ENCODE measurements at regions not wholly inside any gene's neighbourhood (a gene's known extent, or its start where the extent isn't known, plus 50 kb on each side); places are given as distances from the start of the nearest gene placed in this dataset.

DNA sequence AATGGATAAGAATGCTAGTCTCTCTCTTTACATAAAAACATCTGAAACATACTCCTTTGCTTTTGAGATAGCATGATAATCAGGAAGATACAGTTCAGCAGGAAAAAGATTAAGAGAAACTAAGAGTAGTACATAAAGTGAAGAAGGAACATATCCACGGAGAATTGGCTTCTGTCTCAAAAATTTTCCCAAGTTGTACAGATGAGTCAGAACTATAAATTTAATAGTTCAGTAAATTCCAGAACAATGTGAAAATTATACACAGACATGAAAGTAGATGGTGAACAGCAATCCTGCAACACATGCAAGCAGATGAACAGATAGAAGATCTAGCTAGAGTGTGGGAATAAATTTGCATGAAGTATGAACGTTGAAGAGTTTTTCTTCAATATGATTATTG, 691.4 kb upstream of the RIOK2 start (continued):
- TF ChIP-seq, protein P1, sequence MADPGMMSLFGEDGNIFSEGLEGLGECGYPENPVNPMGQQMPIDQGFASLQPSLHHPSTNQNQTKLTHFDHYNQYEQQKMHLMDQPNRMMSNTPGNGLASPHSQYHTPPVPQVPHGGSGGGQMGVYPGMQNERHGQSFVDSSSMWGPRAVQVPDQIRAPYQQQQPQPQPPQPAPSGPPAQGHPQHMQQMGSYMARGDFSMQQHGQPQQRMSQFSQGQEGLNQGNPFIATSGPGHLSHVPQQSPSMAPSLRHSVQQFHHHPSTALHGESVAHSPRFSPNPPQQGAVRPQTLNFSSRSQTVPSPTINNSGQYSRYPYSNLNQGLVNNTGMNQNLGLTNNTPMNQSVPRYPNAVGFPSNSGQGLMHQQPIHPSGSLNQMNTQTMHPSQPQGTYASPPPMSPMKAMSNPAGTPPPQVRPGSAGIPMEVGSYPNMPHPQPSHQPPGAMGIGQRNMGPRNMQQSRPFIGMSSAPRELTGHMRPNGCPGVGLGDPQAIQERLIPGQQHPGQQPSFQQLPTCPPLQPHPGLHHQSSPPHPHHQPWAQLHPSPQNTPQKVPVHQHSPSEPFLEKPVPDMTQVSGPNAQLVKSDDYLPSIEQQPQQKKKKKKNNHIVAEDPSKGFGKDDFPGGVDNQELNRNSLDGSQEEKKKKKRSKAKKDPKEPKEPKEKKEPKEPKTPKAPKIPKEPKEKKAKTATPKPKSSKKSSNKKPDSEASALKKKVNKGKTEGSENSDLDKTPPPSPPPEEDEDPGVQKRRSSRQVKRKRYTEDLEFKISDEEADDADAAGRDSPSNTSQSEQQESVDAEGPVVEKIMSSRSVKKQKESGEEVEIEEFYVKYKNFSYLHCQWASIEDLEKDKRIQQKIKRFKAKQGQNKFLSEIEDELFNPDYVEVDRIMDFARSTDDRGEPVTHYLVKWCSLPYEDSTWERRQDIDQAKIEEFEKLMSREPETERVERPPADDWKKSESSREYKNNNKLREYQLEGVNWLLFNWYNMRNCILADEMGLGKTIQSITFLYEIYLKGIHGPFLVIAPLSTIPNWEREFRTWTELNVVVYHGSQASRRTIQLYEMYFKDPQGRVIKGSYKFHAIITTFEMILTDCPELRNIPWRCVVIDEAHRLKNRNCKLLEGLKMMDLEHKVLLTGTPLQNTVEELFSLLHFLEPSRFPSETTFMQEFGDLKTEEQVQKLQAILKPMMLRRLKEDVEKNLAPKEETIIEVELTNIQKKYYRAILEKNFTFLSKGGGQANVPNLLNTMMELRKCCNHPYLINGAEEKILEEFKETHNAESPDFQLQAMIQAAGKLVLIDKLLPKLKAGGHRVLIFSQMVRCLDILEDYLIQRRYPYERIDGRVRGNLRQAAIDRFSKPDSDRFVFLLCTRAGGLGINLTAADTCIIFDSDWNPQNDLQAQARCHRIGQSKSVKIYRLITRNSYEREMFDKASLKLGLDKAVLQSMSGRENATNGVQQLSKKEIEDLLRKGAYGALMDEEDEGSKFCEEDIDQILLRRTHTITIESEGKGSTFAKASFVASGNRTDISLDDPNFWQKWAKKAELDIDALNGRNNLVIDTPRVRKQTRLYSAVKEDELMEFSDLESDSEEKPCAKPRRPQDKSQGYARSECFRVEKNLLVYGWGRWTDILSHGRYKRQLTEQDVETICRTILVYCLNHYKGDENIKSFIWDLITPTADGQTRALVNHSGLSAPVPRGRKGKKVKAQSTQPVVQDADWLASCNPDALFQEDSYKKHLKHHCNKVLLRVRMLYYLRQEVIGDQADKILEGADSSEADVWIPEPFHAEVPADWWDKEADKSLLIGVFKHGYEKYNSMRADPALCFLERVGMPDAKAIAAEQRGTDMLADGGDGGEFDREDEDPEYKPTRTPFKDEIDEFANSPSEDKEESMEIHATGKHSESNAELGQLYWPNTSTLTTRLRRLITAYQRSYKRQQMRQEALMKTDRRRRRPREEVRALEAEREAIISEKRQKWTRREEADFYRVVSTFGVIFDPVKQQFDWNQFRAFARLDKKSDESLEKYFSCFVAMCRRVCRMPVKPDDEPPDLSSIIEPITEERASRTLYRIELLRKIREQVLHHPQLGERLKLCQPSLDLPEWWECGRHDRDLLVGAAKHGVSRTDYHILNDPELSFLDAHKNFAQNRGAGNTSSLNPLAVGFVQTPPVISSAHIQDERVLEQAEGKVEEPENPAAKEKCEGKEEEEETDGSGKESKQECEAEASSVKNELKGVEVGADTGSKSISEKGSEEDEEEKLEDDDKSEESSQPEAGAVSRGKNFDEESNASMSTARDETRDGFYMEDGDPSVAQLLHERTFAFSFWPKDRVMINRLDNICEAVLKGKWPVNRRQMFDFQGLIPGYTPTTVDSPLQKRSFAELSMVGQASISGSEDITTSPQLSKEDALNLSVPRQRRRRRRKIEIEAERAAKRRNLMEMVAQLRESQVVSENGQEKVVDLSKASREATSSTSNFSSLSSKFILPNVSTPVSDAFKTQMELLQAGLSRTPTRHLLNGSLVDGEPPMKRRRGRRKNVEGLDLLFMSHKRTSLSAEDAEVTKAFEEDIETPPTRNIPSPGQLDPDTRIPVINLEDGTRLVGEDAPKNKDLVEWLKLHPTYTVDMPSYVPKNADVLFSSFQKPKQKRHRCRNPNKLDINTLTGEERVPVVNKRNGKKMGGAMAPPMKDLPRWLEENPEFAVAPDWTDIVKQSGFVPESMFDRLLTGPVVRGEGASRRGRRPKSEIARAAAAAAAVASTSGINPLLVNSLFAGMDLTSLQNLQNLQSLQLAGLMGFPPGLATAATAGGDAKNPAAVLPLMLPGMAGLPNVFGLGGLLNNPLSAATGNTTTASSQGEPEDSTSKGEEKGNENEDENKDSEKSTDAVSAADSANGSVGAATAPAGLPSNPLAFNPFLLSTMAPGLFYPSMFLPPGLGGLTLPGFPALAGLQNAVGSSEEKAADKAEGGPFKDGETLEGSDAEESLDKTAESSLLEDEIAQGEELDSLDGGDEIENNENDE (IDR thresholded peaks at IDR 0.05; ENCODE audit: insufficient replicate concordance, low read length), result no peak
- TF ChIP-seq EZH2 (IDR thresholded peaks at IDR 0.05; ENCODE audit: low read depth, low read length, severe bottlenecking) (no peak), KDM5A (IDR thresholded peaks at IDR 0.05; ENCODE audit: low read length) (no peak)

Data from H1 (cell line).